HEK293 (cell line): ENCODE measurements at regions not wholly inside any gene's neighbourhood (a gene's known extent, or its start where the extent isn't known, plus 50 kb on each side); places are given as distances from the start of the nearest gene placed in this dataset.

Experiments used
- CTCF ChIA-PET: fragments of 350-600 bp; formaldehyde crosslinking; extraction: SDS; loops from one replicate; lab custom pipeline; 2021; ENCODE audit warnings: antibody characterized with exemption; lab: Yijun Ruan, JAX
- POLR2A ChIA-PET: fragments of 300-600 bp; formaldehyde crosslinking; extraction: SDS; loops from one replicate; lab custom pipeline; 2020; ENCODE audit warnings: antibody characterized with exemption, inconsistent platforms; lab: Yijun Ruan, JAX
- H3K27ac ChIP-seq: fragments of 200-500 bp; sonication (Bioruptor generic); 2 replicates; pipeline ENCODE4 v1.5.1; 2014; ENCODE audit warnings: low read depth, low read length, control low read depth, inconsistent platforms; ENCODE audit errors: extremely low read depth
- H3K36me3 ChIP-seq, 2 experiments: fragments of 200-500 bp in 1 of 2; sonication (Bioruptor generic) in 1 of 2; 1 replicate in 1 of 2; 2 replicates in 1 of 2; pipeline ENCODE4 v1.5.1; 2014 to 2017; ENCODE audit warnings: inconsistent platforms in 2 of 2, low read length in 2 of 2; ENCODE audit not compliant: control insufficient read depth in 2 of 2, insufficient read depth in 1 of 2
- H3K4me1 ChIP-seq: fragments of 200-500 bp; sonication (Bioruptor generic); 2 replicates; pipeline ENCODE4 v1.5.1; 2014; ENCODE audit warnings: mild to moderate bottlenecking, low read length, inconsistent platforms; ENCODE audit not compliant: control insufficient read depth, insufficient read depth
- H3K4me3 ChIP-seq: 2 replicates; pipeline ENCODE4 v1.5.1; 2011; ENCODE audit warnings: low read depth, mild to moderate bottlenecking, control low read depth, low read length, moderate library complexity
- H3K9me3 ChIP-seq: fragments of 200-500 bp; sonication (Bioruptor generic); 2 replicates; pipeline ENCODE4 v1.5.1; 2014; ENCODE audit warnings: low read depth, low read length, inconsistent platforms; ENCODE audit not compliant: control insufficient read depth, insufficient read depth
- FEZF1 ChIP-seq: fragments of 450-650 bp; formaldehyde crosslinking; IDR thresholded peaks from 2 replicates; pipeline ENCODE4 v1.5.1; 2016; ENCODE audit warnings: missing biosample characterization, missing genetic modification characterization
- GLIS2 ChIP-seq: fragments of 450-650 bp; formaldehyde crosslinking; IDR thresholded peaks from 2 replicates; pipeline ENCODE4 v1.5.1; 2016; ENCODE audit warnings: missing biosample characterization, missing genetic modification characterization
- INSM2 ChIP-seq: fragments of 450-650 bp; formaldehyde crosslinking; IDR thresholded peaks from 2 replicates; pipeline ENCODE4 v1.5.1; 2016; ENCODE audit warnings: missing biosample characterization, missing genetic modification characterization
- KLF10 ChIP-seq: fragments of 450-650 bp; IDR thresholded peaks from 2 replicates; pipeline ENCODE4 v1.5.1; 2018; ENCODE audit warnings: missing biosample characterization, mild to moderate bottlenecking, missing genetic modification characterization
- MEIS1 ChIP-seq: sonication (generic); formaldehyde crosslinking; IDR thresholded peaks from 2 replicates; pipeline ENCODE4 v1.8.1; 2022; ENCODE audit warnings: missing genetic modification reagents, mild to moderate bottlenecking, borderline replicate concordance
- PRDM6 ChIP-seq: fragments of 450-650 bp; formaldehyde crosslinking; IDR thresholded peaks from 2 replicates; pipeline ENCODE4 v1.5.1; 2017; ENCODE audit warnings: missing biosample characterization, missing genetic modification characterization
- SALL2 ChIP-seq: fragments of 450-650 bp; formaldehyde crosslinking; IDR thresholded peaks from 2 replicates; pipeline ENCODE4 v1.5.0; 2017; ENCODE audit warnings: missing biosample characterization, mild to moderate bottlenecking, missing genetic modification characterization, borderline replicate concordance
- SCRT1 ChIP-seq: fragments of 450-650 bp; formaldehyde crosslinking; IDR thresholded peaks from 2 replicates; pipeline ENCODE4 v1.5.1; 2016; ENCODE audit warnings: missing biosample characterization, missing genetic modification characterization, borderline replicate concordance
- SP3 ChIP-seq: fragments of 450-650 bp; formaldehyde crosslinking; IDR thresholded peaks from 2 replicates; pipeline ENCODE4 v1.5.1; 2016; ENCODE audit warnings: missing biosample characterization, missing genetic modification characterization
- ZBTB17 ChIP-seq: fragments of 450-650 bp; formaldehyde crosslinking; IDR thresholded peaks from 2 replicates; pipeline ENCODE4 v1.5.1; 2016; ENCODE audit warnings: missing biosample characterization, missing genetic modification characterization
- ZNF398 ChIP-seq: fragments of 450-650 bp; formaldehyde crosslinking; IDR thresholded peaks from 2 replicates; pipeline ENCODE4 v1.5.1; 2017; ENCODE audit warnings: missing biosample characterization, missing genetic modification characterization
- ZNF423 ChIP-seq: fragments of 450-650 bp; formaldehyde crosslinking; IDR thresholded peaks from 2 replicates; pipeline ENCODE4 v1.5.1; 2016; ENCODE audit warnings: missing biosample characterization, missing genetic modification characterization
- ZNF473 ChIP-seq: fragments of 450-650 bp; formaldehyde crosslinking; IDR thresholded peaks from 2 replicates; pipeline ENCODE4 v1.5.1; 2017; ENCODE audit warnings: missing biosample characterization, missing genetic modification characterization
- ZSCAN5A ChIP-seq: fragments of 450-650 bp; formaldehyde crosslinking; IDR thresholded peaks from 2 replicates; pipeline ENCODE4 v1.5.1; 2016; ENCODE audit warnings: missing biosample characterization, missing genetic modification characterization
- TF ChIP-seq, protein P1 (sequence below): fragments of 450-650 bp; formaldehyde crosslinking; IDR thresholded peaks from 2 replicates; pipeline ENCODE4 v1.5.1; 2016; ENCODE audit warnings: missing biosample characterization, missing genetic modification characterization
- TF ChIP-seq, protein P2 (sequence below): fragments of 450-650 bp; formaldehyde crosslinking; IDR thresholded peaks from 2 replicates; pipeline ENCODE4 v1.5.1; 2016; ENCODE audit warnings: missing biosample characterization, missing genetic modification characterization
- TF ChIP-seq, protein P3 (sequence below): fragments of 450-650 bp; formaldehyde crosslinking; optimal IDR thresholded peaks from 2 replicates; pipeline ENCODE3; 2016; ENCODE audit warnings: missing biosample characterization, mild to moderate bottlenecking, missing genetic modification characterization

- TF ChIP-seq ZSCAN5A (tag by site-specific recombination) (no peak), ZNF398 (tag by site-specific recombination) (no peak), SALL2 (tag by site-specific recombination) (no peak), KLF10 (tag by site-specific recombination) (no peak)
- TF ChIP-seq, protein P1, sequence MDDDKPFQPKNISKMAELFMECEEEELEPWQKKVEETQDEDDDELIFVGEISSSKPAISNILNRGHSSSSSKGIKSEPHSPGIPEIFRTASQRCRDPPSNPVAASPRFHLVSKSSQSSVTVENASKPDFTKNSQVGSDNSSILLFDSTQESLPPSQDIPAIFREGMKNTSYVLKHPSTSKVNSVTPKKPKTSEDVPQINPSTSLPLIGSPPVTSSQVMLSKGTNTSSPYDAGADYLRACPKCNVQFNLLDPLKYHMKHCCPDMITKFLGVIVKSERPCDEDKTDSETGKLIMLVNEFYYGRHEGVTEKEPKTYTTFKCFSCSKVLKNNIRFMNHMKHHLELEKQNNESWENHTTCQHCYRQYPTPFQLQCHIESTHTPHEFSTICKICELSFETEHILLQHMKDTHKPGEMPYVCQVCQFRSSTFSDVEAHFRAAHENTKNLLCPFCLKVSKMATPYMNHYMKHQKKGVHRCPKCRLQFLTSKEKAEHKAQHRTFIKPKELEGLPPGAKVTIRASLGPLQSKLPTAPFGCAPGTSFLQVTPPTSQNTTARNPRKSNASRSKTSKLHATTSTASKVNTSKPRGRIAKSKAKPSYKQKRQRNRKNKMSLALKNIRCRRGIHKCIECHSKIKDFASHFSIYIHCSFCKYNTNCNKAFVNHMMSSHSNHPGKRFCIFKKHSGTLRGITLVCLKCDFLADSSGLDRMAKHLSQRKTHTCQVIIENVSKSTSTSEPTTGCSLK (tag by site-specific recombination) = no peak
- TF ChIP-seq, protein P2, sequence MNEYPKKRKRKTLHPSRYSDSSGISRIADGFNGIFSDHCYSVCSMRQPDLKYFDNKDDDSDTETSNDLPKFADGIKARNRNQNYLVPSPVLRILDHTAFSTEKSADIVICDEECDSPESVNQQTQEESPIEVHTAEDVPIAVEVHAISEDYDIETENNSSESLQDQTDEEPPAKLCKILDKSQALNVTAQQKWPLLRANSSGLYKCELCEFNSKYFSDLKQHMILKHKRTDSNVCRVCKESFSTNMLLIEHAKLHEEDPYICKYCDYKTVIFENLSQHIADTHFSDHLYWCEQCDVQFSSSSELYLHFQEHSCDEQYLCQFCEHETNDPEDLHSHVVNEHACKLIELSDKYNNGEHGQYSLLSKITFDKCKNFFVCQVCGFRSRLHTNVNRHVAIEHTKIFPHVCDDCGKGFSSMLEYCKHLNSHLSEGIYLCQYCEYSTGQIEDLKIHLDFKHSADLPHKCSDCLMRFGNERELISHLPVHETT (tag by site-specific recombination) = no peak
Observed at GRCh38 chr6:156687789-156688619, 89.2 kb upstream of the ARID1B start (continued).

- H3K36me3 ChIP-seq = no peaks in the 10 kb centered on the region
- no peaks in the 10 kb centered on the region for H3K9me3 ChIP-seq
- H3K4me3 ChIP-seq = peak overlapping the region; percentile 83
- peaks cover 3% of the 10 kb centered on the region; the same call in 1 of the 2 replicates for H3K4me1 ChIP-seq
- H3K27ac ChIP-seq = peak overlapping the region; percentile 92
- POLR2A ChIA-PET = interaction anchor here (1.0 to 2.1 kb wide), 5 partner anchors 90 to 335 kb away, joined by 3 to 8 read pairs (median 3); partner anchors contain the start of gene ARID1B
- CTCF ChIA-PET = interaction anchor here (0.6 to 0.9 kb wide), 2 partner anchors 179 to 216 kb away, joined by 3 to 5 read pairs; no protein-coding TSS in a partner anchor
- TF ChIP-seq, protein P3, sequence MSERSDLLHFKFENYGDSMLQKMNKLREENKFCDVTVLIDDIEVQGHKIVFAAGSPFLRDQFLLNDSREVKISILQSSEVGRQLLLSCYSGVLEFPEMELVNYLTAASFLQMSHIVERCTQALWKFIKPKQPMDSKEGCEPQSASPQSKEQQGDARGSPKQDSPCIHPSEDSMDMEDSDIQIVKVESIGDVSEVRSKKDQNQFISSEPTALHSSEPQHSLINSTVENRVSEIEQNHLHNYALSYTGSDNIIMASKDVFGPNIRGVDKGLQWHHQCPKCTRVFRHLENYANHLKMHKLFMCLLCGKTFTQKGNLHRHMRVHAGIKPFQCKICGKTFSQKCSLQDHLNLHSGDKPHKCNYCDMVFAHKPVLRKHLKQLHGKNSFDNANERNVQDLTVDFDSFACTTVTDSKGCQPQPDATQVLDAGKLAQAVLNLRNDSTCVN (tag by site-specific recombination) = peak; percentile 78
- TF ChIP-seq ZBTB17 (tag by site-specific recombination) = no peak; the same call in 1 of the 2 replicates
- no peak for TF ChIP-seq PRDM6
- 0 out of 2 replicates have a peak, but pooled peaks have one; percentile 15 for TF ChIP-seq MEIS1
- no peak for TF ChIP-seq SCRT1
- peak; percentile 34; the same call in 1 of the 2 replicates for TF ChIP-seq SP3 (tag by site-specific recombination)
- no peak for TF ChIP-seq ZNF423 (tag by site-specific recombination)
- TF ChIP-seq INSM2 (tag by site-specific recombination) = no peak
- TF ChIP-seq GLIS2 (tag by site-specific recombination) = peak; percentile 50
- no peak for TF ChIP-seq FEZF1
- TF ChIP-seq ZNF398 (tag by site-specific recombination) = no peak; the same call in 1 of the 2 replicates
- TF ChIP-seq ZNF473 (tag by site-specific recombination) = no peak
Observed at GRCh38 chr6:156686995-156687788, 90.0 kb upstream of the ARID1B start.
